ENCODE measurements at regions not wholly inside any gene's neighbourhood (a gene's known extent, or its start where the extent isn't known, plus 50 kb on each side); places are given as distances from the start of the nearest gene placed in this dataset.

GRCh38 chr18:47718646-47719045 lies 211.8 kb downstream of the SMAD2 start:
- TF ChIP-seq, protein P1, sequence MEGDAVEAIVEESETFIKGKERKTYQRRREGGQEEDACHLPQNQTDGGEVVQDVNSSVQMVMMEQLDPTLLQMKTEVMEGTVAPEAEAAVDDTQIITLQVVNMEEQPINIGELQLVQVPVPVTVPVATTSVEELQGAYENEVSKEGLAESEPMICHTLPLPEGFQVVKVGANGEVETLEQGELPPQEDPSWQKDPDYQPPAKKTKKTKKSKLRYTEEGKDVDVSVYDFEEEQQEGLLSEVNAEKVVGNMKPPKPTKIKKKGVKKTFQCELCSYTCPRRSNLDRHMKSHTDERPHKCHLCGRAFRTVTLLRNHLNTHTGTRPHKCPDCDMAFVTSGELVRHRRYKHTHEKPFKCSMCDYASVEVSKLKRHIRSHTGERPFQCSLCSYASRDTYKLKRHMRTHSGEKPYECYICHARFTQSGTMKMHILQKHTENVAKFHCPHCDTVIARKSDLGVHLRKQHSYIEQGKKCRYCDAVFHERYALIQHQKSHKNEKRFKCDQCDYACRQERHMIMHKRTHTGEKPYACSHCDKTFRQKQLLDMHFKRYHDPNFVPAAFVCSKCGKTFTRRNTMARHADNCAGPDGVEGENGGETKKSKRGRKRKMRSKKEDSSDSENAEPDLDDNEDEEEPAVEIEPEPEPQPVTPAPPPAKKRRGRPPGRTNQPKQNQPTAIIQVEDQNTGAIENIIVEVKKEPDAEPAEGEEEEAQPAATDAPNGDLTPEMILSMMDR (IDR thresholded peaks at IDR 0.05; ENCODE audit: low read depth, low read length, poor library complexity, severe bottlenecking), result no peak
- TF ChIP-seq EZH2phosphoT487 (IDR thresholded peaks at IDR 0.05; ENCODE audit: borderline replicate concordance, low read length), result no peak

All from DOHH2 (cell line).